ENCODE measurements at regions not wholly inside any gene's neighbourhood (a gene's known extent, or its start where the extent isn't known, plus 50 kb on each side); places are given as distances from the start of the nearest gene placed in this dataset.

DNA sequence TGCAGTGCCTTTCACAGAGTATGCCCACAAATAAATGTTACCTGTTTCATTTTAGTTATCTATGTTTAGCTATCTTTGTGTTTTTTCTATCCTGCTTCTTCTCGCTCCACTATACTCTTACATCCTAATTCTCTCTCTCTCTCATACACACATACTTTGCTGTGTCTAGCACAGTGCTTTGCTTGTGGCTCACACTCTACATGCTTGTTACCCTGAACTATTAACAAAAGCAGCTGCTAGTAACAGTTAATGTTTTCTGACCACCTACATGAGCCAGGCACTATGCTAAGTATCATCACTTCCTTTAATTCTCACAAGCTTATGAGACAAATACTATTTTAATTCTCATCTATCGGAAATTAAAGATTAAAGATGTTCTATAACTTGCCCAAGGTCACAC, 390.5 kb upstream of the HNRNPA3 start:
- DNase-seq (ENCODE audit: low read depth in 1 of 2, low spot score in 1 of 2) (no peak), FAIRE-seq (no peak), ATAC-seq (no peak)
- TF ChIP-seq, protein P1, sequence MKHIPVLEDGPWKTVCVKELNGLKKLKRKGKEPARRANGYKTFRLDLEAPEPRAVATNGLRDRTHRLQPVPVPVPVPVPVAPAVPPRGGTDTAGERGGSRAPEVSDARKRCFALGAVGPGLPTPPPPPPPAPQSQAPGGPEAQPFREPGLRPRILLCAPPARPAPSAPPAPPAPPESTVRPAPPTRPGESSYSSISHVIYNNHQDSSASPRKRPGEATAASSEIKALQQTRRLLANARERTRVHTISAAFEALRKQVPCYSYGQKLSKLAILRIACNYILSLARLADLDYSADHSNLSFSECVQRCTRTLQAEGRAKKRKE (CRISPR knock-in tag; IDR thresholded peaks at IDR 0.05; ENCODE audit: low read depth): no peak
- TF ChIP-seq, protein P2, sequence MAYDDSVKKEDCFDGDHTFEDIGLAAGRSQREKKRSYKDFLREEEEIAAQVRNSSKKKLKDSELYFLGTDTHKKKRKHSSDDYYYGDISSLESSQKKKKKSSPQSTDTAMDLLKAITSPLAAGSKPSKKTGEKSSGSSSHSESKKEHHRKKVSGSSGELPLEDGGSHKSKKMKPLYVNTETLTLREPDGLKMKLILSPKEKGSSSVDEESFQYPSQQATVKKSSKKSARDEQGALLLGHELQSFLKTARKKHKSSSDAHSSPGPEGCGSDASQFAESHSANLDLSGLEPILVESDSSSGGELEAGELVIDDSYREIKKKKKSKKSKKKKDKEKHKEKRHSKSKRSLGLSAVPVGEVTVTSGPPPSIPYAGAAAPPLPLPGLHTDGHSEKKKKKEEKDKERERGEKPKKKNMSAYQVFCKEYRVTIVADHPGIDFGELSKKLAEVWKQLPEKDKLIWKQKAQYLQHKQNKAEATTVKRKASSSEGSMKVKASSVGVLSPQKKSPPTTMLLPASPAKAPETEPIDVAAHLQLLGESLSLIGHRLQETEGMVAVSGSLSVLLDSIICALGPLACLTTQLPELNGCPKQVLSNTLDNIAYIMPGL (CRISPR knock-in tag; IDR thresholded peaks at IDR 0.05; ENCODE audit: borderline replicate concordance): no peak
- TF ChIP-seq MAX (IDR thresholded peaks at IDR 0.05): no peak
- no peak for TF ChIP-seq FOSB (CRISPR knock-in tag; IDR thresholded peaks at IDR 0.05)
- TF ChIP-seq MAZ (IDR thresholded peaks at IDR 0.05; ENCODE audit: borderline replicate concordance, low read depth, low read length): no peak
- no peak for TF ChIP-seq EHF (CRISPR knock-in tag; IDR thresholded peaks at IDR 0.05)
- no peak for TF ChIP-seq PHF8 (IDR thresholded peaks at IDR 0.05; ENCODE audit: borderline replicate concordance, low read depth)
- no peak for TF ChIP-seq TFCP2L1 (CRISPR knock-in tag; IDR thresholded peaks at IDR 0.05)
- no peak for TF ChIP-seq NR3C1 (IDR thresholded peaks at IDR 0.05)
- Histone ChIP-seq H3K9me3 (no peaks in the 10 kb centered on the region), H3K27ac (no peak overlapping the region), H3K4me2 (no peak overlapping the region), H3K4me3 (no peak overlapping the region), H3K4me1 (no peaks in the 10 kb centered on the region)
- CTCF ChIA-PET: interaction anchor here (0.8 to 2.2 kb wide), 5 partner anchors 10 to 937 kb away, joined by 3 to 8 read pairs (median 3); no protein-coding TSS in a partner anchor
- POLR2A ChIA-PET: interaction anchor here (0.5 kb wide), 1 partner anchor 1709 kb away, joined by 4 read pairs; no protein-coding TSS in a partner anchor
- 7% methylated on average over 2 of the region's 2 CpGs for WGBS (ENCODE audit: missing lambda C conversion rate)

- no peak for FAIRE-seq
- DNase-seq (ENCODE audit: low read depth in 1 of 2, low spot score in 1 of 2): no peak
- no peak overlapping the region for H3K27ac ChIP-seq
- no peaks in the 10 kb centered on the region for H3K9me3 ChIP-seq
- no peak for ATAC-seq
- H3K4me3 ChIP-seq: no peak overlapping the region
- H3K4me2 ChIP-seq: no peak overlapping the region
- TF ChIP-seq CBX8 (IDR thresholded peaks at IDR 0.05) (no peak), JUN (IDR thresholded peaks at IDR 0.05) (no peak), KDM1A (IDR thresholded peaks at IDR 0.05; ENCODE audit: low read depth) (no peak), FOSB (CRISPR knock-in tag; IDR thresholded peaks at IDR 0.05) (no peak), MAZ (IDR thresholded peaks at IDR 0.05; ENCODE audit: borderline replicate concordance, low read depth, low read length) (no peak), CEBPB (IDR thresholded peaks at IDR 0.05) (no peak), NR3C1 (IDR thresholded peaks at IDR 0.05) (no peak), EHMT2 (IDR thresholded peaks at IDR 0.05; ENCODE audit: low read depth) (no peak), RARB (CRISPR knock-in tag; IDR thresholded peaks at IDR 0.05) (no peak), PHF8 (IDR thresholded peaks at IDR 0.05; ENCODE audit: borderline replicate concordance, low read depth) (no peak)
- 11% methylated on average over 2 of the region's 2 CpGs for WGBS (ENCODE audit: missing lambda C conversion rate)
- no peaks in the 10 kb centered on the region for H3K4me1 ChIP-seq
- CTCF ChIA-PET: no interaction called here
- POLR2A ChIA-PET: no interaction called here
Measured at GRCh38 chr2:176826356-176826755, 386.2 kb upstream of the HNRNPA3 start.

DNA sequence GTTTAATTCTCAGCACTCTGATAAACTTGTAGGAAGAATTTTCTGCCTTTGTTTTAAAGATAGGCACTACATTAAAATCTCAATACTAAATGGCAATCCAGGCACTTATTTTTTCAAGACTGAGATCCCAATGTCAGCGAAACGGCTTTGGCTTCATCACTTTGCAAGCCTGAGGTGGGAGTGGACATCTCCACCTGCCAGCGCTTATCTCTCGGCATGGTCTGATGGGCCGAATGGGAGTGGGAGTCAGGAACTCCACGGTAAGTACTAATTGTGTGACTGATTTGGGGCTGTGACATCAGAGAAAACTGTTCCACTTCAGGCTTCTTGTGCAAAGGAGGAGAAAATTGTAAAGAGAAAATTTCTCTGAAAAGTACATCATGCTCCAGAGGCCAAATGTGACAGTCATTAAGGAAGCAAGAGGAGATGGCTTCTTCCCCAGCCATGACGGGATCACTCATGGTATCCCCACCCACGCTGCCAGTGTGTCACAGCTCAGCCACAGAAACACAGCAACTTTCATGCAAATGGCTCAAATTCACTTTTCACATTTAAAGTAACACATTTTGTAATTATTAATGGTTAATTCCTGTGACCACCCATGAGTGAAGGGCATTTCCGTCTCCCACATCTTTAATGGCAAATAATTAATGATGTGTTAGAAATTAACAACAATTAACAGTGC, 385.5 kb upstream of the HNRNPA3 start:
- TF ChIP-seq ZC3H11A (IDR thresholded peaks at IDR 0.05) (no peak), NPAS2 (CRISPR knock-in tag; IDR thresholded peaks at IDR 0.05; ENCODE audit: borderline replicate concordance) (no peak), JUN (IDR thresholded peaks at IDR 0.05) (no peak), ZFP36 (IDR thresholded peaks at IDR 0.05; ENCODE audit: borderline replicate concordance, partially characterized antibody) (no peak), POLR2A (IDR thresholded peaks at IDR 0.05; ENCODE audit: low read length) (no peak), CEBPB (IDR thresholded peaks at IDR 0.05) (no peak), SREBF2 (IDR thresholded peaks at IDR 0.05) (no peak), MAX (IDR thresholded peaks at IDR 0.05) (no peak), PBX3 (IDR thresholded peaks at IDR 0.05) (no peak), HOXB5 (CRISPR knock-in tag; IDR thresholded peaks at IDR 0.05) (no peak)
- ChIA-PET CTCF (interaction anchor here (0.6 to 1.3 kb wide), 2 partner anchors 13 to 915 kb away, joined by 3 to 4 read pairs; no protein-coding TSS in a partner anchor), POLR2A (no interaction called here)
- no peak overlapping the region for H3K4me3 ChIP-seq
- DNase-seq (ENCODE audit: low read depth in 1 of 2, low spot score in 1 of 2): no peak
- H3K4me2 ChIP-seq: no peak overlapping the region
- no peak for ATAC-seq
- no peaks in the 10 kb centered on the region for H3K4me1 ChIP-seq
- FAIRE-seq: no peak
- no peaks in the 10 kb centered on the region for H3K9me3 ChIP-seq
- no peak overlapping the region for H3K27ac ChIP-seq
- WGBS (ENCODE audit: missing lambda C conversion rate): 36% methylated on average over 9 of the region's 9 CpGs

Measured in A549 (cell line).